GM21825 (cell line): ENCODE measurements at regions not wholly inside any gene's neighbourhood (a gene's known extent, or its start where the extent isn't known, plus 50 kb on each side); places are given as distances from the start of the nearest gene placed in this dataset.

Source experiments
- ATAC-seq: cut with Tn5 transposase; IDR thresholded peaks from one replicate; pipeline ENCODE4 v1.9.1; 2021; ENCODE audit warnings: mild to moderate bottlenecking, moderate library complexity; ENCODE audit not compliant: unreplicated experiment

- ATAC-seq: no peak
These were observed 196.5 kb upstream of the HS3ST1 start for GRCh38 chr4:11625211-11625610.

GRCh38 chr4:11624370-11624769 lies 195.7 kb upstream of the HS3ST1 start:
- no peak for ATAC-seq

- ATAC-seq: no peak
These were observed 195.0 kb upstream of the HS3ST1 start for GRCh38 chr4:11623726-11624037.

- no peak for ATAC-seq
These were observed 194.4 kb upstream of the HS3ST1 start for GRCh38 chr4:11622961-11623725.

GRCh38 chr4:11620861-11621260 lies 192.2 kb upstream of the HS3ST1 start:
- ATAC-seq: no peak

GRCh38 chr4:11618666-11619282 lies 190.1 kb upstream of the HS3ST1 start:
- no peak for ATAC-seq

- no peak for ATAC-seq
These were observed 188.2 kb upstream of the HS3ST1 start for GRCh38 chr4:11616856-11617255.

- no peak for ATAC-seq
These were observed 186.9 kb upstream of the HS3ST1 start for GRCh38 chr4:11615601-11616000.

- ATAC-seq: no peak
These were observed 185.7 kb upstream of the HS3ST1 start for GRCh38 chr4:11614426-11614825.

- no peak for ATAC-seq
These were observed 183.2 kb upstream of the HS3ST1 start for GRCh38 chr4:11611868-11612267.

GRCh38 chr4:11609751-11610150 lies 181.1 kb upstream of the HS3ST1 start:
- no peak for ATAC-seq

GRCh38 chr4:11608992-11609391 lies 180.3 kb upstream of the HS3ST1 start:
- no peak for ATAC-seq

GRCh38 chr4:11606078-11606477 lies 177.4 kb upstream of the HS3ST1 start:
- ATAC-seq: no peak

- ATAC-seq: no peak
These were observed 176.9 kb upstream of the HS3ST1 start for GRCh38 chr4:11605597-11605996.

GRCh38 chr4:11604821-11605220 lies 176.1 kb upstream of the HS3ST1 start:
- ATAC-seq: no peak

- no peak for ATAC-seq
These were observed 175.0 kb upstream of the HS3ST1 start for GRCh38 chr4:11603591-11604194.

GRCh38 chr4:11602606-11603340 lies 174.1 kb upstream of the HS3ST1 start:
- no peak for ATAC-seq

- ATAC-seq: no peak
These were observed 170.4 kb upstream of the HS3ST1 start for GRCh38 chr4:11599064-11599463.

- ATAC-seq: no peak
These were observed 169.9 kb upstream of the HS3ST1 start for GRCh38 chr4:11598591-11598990.

GRCh38 chr4:11597506-11597905 lies 168.8 kb upstream of the HS3ST1 start:
- no peak for ATAC-seq

GRCh38 chr4:11596989-11597388 lies 168.3 kb upstream of the HS3ST1 start:
- no peak for ATAC-seq
